ENCODE measurements at regions not wholly inside any gene's neighbourhood (a gene's known extent, or its start where the extent isn't known, plus 50 kb on each side); places are given as distances from the start of the nearest gene placed in this dataset.

DNA sequence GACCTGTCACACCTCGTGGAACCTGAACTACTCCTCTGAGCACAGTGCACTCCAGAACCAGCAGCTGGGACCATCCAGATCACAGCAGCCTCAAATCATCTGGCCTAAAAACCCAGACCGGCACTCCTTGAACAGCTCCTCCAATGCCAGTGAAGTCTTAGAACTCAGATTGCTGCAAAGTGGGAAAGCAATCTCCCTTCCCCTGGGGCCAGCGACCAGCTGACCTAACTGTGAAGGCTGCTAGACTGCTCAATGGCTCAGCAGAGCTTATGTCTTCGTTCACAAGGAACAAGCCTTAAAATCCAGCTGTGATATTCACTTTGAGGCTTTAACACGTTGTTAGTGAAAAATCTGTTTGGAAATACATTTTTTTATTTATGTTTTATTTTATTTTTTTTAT lies 243.2 kb downstream of the ANKRD60 start:
- TF ChIP-seq TAF1 (IDR thresholded peaks at IDR 0.05; ENCODE audit: borderline replicate concordance, insufficient read depth, low read length): no peak
- TF ChIP-seq POLR2AphosphoS5 (IDR thresholded peaks at IDR 0.05; ENCODE audit: low read depth, low read length): no peak
- TF ChIP-seq, protein P1, sequence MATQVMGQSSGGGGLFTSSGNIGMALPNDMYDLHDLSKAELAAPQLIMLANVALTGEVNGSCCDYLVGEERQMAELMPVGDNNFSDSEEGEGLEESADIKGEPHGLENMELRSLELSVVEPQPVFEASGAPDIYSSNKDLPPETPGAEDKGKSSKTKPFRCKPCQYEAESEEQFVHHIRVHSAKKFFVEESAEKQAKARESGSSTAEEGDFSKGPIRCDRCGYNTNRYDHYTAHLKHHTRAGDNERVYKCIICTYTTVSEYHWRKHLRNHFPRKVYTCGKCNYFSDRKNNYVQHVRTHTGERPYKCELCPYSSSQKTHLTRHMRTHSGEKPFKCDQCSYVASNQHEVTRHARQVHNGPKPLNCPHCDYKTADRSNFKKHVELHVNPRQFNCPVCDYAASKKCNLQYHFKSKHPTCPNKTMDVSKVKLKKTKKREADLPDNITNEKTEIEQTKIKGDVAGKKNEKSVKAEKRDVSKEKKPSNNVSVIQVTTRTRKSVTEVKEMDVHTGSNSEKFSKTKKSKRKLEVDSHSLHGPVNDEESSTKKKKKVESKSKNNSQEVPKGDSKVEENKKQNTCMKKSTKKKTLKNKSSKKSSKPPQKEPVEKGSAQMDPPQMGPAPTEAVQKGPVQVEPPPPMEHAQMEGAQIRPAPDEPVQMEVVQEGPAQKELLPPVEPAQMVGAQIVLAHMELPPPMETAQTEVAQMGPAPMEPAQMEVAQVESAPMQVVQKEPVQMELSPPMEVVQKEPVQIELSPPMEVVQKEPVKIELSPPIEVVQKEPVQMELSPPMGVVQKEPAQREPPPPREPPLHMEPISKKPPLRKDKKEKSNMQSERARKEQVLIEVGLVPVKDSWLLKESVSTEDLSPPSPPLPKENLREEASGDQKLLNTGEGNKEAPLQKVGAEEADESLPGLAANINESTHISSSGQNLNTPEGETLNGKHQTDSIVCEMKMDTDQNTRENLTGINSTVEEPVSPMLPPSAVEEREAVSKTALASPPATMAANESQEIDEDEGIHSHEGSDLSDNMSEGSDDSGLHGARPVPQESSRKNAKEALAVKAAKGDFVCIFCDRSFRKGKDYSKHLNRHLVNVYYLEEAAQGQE (IDR thresholded peaks at IDR 0.05; ENCODE audit: insufficient read depth in 1 of 2, low read depth in 2 of 2, low read length in 2 of 2): no peak
